GM06990 (cell line): ENCODE measurements at regions not wholly inside any gene's neighbourhood (a gene's known extent, or its start where the extent isn't known, plus 50 kb on each side); places are given as distances from the start of the nearest gene placed in this dataset.
"Not testable (repeated sequence)": the region's sequence is repeated elsewhere in the genome, so short reads cannot be mapped to it uniquely, and the experiment has no call there.

ENCODE experiments used
- DNase-seq: peaks from one replicate; pipeline ENCODE4 v3.0.0-alpha.2; 2011; ENCODE audit not compliant: insufficient read length; ENCODE audit errors: extremely low read depth
- H3K27me3 ChIP-seq: replicated peaks from 2 replicates; pipeline ENCODE4 v1.6.0; 2011; ENCODE audit warnings: low read length; ENCODE audit not compliant: control insufficient read depth, insufficient read depth
- H3K36me3 ChIP-seq: 2 replicates; pipeline ENCODE4 v1.5.1; 2011; ENCODE audit warnings: low read length; ENCODE audit not compliant: control insufficient read depth, insufficient read depth
- H3K4me3 ChIP-seq: replicated peaks from 2 replicates; pipeline ENCODE4 v1.5.1; 2011; ENCODE audit warnings: low read depth, mild to moderate bottlenecking, control low read depth, low read length
- CTCF ChIP-seq: IDR thresholded peaks from 2 replicates; pipeline ENCODE4 v1.5.1; 2011; ENCODE audit warnings: low read length, control low read depth, mild to moderate bottlenecking, inconsistent platforms; ENCODE audit not compliant: insufficient read depth, poor library complexity, severe bottlenecking

GRCh38 chr6:12627053-12627452 lies 89.5 kb upstream of the PHACTR1 start:
- Histone ChIP-seq H3K36me3 (no peaks in the 10 kb centered on the region), H3K27me3 (no peaks in the 10 kb centered on the region), H3K4me3 (no peak overlapping the region)
- TF ChIP-seq CTCF: no peak
- DNase-seq: no peak

DNA sequence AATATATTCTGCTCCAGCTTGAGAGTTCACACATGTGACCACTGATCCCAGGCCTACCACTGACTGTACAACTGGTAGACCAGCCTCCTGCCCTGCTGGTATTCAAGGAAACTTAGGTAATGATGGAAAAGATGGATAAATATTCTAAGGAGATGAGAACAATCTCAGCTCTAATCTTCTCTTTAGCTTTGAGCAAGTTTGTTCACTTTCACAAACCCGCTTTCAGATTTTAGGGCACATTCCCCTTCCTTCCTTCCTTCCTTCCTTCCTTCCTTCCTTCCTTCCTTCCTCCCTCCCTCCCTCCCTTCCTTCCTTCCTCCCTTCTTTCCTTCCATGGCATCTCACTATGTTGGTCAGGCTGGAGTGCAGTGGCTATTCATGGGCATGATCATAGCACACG lies 88.2 kb upstream of the PHACTR1 start:
- no peak overlapping the region for H3K4me3 ChIP-seq
- no peaks in the 10 kb centered on the region for H3K36me3 ChIP-seq
- no peak for TF ChIP-seq CTCF
- no peak for DNase-seq
- no peaks in the 10 kb centered on the region for H3K27me3 ChIP-seq

DNA sequence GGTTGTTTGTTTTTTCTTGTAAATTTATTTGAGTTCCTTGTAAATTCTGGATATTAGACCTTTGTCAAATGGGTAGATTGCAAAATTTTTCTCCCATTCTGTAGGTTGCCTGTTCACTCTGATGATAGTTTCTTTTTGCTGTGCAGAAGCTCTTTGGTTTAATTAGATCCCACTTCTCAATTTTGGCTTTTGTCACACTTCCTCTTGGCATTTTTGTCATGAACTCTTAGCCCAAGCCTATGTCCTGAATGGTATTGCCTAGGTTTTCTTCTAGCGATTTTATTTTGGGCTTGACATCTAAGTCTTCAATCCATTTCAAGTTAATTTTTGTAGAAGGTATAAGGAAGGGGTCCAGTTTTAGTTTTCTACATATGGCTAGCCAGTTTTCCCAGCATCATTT lies 82.8 kb upstream of the PHACTR1 start:
- DNase-seq, H3K4me3 ChIP-seq, H3K27me3 ChIP-seq, H3K36me3 ChIP-seq: not testable (repeated sequence)

GRCh38 chr6:12635375-12635774 lies 81.2 kb upstream of the PHACTR1 start:
- TF ChIP-seq CTCF: no peak
- Histone ChIP-seq H3K4me3 (no peak overlapping the region), H3K27me3 (no peaks in the 10 kb centered on the region), H3K36me3 (no peaks in the 10 kb centered on the region)
- no peak for DNase-seq

- H3K36me3 ChIP-seq: no peaks in the 10 kb centered on the region
- no peak overlapping the region for H3K4me3 ChIP-seq
- DNase-seq: no peak
- no peak for TF ChIP-seq CTCF
- H3K27me3 ChIP-seq: no peaks in the 10 kb centered on the region
These were observed 80.8 kb upstream of the PHACTR1 start for GRCh38 chr6:12635813-12636212.

DNA sequence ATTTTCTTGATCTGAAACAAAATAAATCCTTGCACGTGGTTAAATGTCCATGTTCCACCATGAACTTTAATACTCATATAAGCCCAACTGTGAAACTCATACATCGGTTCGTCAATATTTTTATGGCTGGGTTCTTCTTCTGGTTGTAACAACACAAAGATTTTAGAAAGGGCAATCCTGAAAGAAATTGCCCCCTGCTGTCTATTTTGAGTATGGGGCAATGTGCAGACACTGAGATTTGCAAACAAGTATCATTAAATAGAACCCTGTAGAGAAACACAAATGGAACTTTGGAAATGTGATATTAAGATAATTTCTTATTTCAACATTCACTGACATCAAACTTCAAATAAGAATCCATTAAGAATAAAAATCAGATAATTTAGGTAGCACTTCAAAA lies 80.2 kb upstream of the PHACTR1 start:
- Histone ChIP-seq H3K27me3 (no peaks in the 10 kb centered on the region), H3K36me3 (no peaks in the 10 kb centered on the region), H3K4me3 (no peak overlapping the region)
- DNase-seq: no peak
- no peak for TF ChIP-seq CTCF
